NB4 (cell line): ENCODE measurements at regions not wholly inside any gene's neighbourhood (a gene's known extent, or its start where the extent isn't known, plus 50 kb on each side); places are given as distances from the start of the nearest gene placed in this dataset.
"Not testable (repeated sequence)": the region's sequence is repeated elsewhere in the genome, so short reads cannot be mapped to it uniquely, and the experiment has no call there.

Experiments used
- DNase-seq: peaks from one replicate; pipeline ENCODE4 v3.0.0; 2010; ENCODE audit warnings: low read depth
- H3K4me3 ChIP-seq: one replicate; pipeline ENCODE4 v1.5.1; 2011; ENCODE audit warnings: mild to moderate bottlenecking, low read depth, low read length, moderate library complexity
- CTCF ChIP-seq: IDR thresholded peaks from one replicate; pipeline ENCODE4 v1.5.1; 2012; ENCODE audit warnings: low read depth, low read length
- MYC ChIP-seq: IDR thresholded peaks from 2 replicates; pipeline ENCODE4 v1.6.1; 2011; ENCODE audit warnings: low read depth, low read length
- POLR2A ChIP-seq: IDR thresholded peaks from 2 replicates; pipeline ENCODE4 v1.6.1; 2011; ENCODE audit warnings: mild to moderate bottlenecking; ENCODE audit not compliant: insufficient read length; ENCODE audit errors: extremely low read depth
- TF ChIP-seq, protein P1 (sequence below): IDR thresholded peaks from 2 replicates; pipeline ENCODE4 v1.6.1; 2011; ENCODE audit warnings: low read depth, low read length

GRCh38 chr1:5770981-5771765, 221.1 kb downstream of the NPHP4 start:
- DNase-seq: peak; percentile 78
- H3K4me3 ChIP-seq: no peak overlapping the region
- TF ChIP-seq CTCF (no peak), POLR2A (no peak), MYC (peak; percentile 52)
- TF ChIP-seq, protein P1, sequence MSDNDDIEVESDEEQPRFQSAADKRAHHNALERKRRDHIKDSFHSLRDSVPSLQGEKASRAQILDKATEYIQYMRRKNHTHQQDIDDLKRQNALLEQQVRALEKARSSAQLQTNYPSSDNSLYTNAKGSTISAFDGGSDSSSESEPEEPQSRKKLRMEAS: peak; percentile 52

GRCh38 chr1:5769760-5770159, 222.5 kb downstream of the NPHP4 start:
- no peak overlapping the region for H3K4me3 ChIP-seq
- DNase-seq: no peak
- no peak for TF ChIP-seq MYC
- TF ChIP-seq CTCF: no peak
- no peak for TF ChIP-seq POLR2A
- TF ChIP-seq, protein P1: no peak

DNA sequence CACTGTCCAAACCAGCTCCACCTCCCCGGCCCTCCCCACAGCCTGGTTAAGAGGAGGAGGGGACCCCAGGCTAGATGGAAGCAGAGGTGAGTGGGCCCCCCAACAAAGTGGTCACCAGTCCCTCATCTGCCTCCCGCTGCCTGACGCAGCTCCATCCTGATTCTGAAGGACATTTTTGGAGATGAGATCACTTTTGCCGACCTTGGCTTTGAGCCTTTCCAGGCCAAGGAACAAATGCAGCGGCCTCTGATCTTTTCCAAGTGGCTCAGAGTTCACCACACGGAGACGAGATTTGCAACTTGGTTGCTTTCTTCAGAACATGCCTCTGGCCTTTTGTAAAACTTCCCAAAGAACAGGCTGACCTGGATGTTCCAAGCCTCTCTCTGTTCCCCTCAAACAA, 223.1 kb downstream of the NPHP4 start:
- no peak for TF ChIP-seq CTCF
- TF ChIP-seq, protein P1: no peak
- no peak for TF ChIP-seq MYC
- TF ChIP-seq POLR2A: no peak
- DNase-seq: no peak
- H3K4me3 ChIP-seq: no peak overlapping the region

DNA sequence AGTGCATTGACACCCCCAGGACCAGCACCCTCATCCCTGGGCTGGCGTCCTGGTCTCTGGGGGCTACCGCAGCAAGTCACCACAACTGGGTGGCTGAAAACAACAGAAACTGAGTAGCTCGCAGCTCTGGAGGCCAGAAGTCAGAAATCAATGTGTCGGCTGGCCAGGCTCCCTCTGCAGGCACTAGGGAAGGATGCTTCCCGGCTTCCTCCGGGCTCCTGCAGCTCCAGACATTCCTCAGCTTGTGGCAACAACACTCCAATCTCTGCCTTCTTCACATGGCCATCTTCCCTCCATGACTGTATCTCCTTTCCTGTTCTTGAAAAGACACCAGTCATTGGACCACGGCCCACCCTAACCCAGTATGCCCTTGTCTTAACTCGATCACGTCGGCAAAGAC, 224.2 kb downstream of the NPHP4 start:
- no peak for DNase-seq
- no peak overlapping the region for H3K4me3 ChIP-seq
- no peak for TF ChIP-seq CTCF
- no peak for TF ChIP-seq MYC
- TF ChIP-seq POLR2A: no peak
- TF ChIP-seq, protein P1: no peak

DNA sequence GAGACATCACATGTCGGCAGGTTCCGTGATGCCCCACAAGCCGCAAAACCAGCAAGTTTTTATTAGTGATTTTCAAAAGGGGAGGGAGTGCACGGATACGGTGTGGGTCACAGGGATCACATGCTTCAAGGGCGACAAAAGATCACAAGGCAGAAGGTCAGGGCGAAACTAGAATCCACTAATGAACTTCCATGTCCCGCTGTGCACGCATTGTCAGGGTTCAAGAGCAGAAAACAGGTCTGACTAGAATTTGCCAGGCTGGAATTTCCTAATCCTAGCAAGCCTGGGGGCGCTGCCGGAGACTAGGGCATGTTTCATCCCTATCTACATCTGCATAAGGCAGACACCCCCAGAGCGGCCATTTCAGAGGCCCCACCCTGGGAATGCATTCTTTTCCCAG, 225.2 kb downstream of the NPHP4 start:
- not testable (repeated sequence) for DNase-seq, H3K4me3 ChIP-seq

DNA sequence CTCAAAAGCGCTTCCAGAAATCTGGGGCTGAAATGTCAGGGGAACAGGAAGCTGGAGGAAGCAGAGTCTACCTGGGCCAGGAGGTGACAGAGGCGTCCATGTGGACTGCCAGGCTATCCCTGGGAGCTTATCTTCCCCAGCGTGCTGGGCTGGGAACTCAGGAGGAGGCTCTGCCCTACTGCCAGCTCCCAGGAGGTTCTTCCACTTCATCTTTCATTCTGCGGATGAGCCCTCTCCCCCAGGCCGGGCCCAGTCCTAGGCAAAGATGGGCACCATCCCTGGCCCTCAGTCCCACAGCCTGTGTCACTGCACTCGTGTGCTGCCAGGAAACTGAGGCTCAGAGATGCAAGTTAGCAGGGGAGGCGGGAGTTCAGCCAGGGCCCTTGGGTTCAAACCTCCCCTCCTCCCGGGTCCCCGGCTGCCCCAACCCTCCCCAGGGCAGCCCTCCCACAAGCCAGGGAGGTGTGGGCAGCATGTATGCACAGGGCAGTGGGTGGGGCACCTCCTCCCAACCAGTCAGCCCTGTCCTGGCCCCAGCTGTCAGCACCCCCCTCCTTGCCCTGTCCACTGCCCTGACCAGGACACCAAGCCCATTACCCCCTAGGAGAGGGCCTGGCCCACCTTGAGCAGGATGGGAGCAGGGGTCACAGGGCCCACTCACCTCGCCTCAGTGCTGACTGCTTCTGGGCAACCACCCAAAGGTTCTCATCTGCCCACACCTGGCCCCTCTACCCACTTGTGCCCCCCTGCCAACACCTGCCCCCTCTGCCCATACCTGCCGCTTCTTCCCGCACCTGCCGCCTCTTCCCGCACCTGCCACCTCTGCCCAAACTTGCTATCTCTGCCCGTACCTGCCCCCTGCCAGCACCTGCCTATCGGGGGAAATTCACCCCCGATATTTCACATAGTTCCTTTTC, 226.0 kb downstream of the NPHP4 start:
- TF ChIP-seq POLR2A (no peak), MYC (no peak)
- H3K4me3 ChIP-seq: no peak overlapping the region
- no peak for DNase-seq
